HepG2 (cell line): ENCODE measurements at regions not wholly inside any gene's neighbourhood (a gene's known extent, or its start where the extent isn't known, plus 50 kb on each side); places are given as distances from the start of the nearest gene placed in this dataset.

Experiments used
- ATAC-seq: fragments of 200-7000 bp; cut with Tn5 transposase; 3 replicates; pipeline ENCODE4 v1.9.1; 2020; ENCODE audit warnings: mild to moderate bottlenecking, moderate library complexity
- BruUV-seq: library from RNA; stranded (reverse); fragments of 400-500 nt; replicated peaks from 2 replicates; lab custom pipeline; 2021; lab: Mats Ljungman, UMichigan
- CTCF ChIA-PET: fragments of 300-600 bp; formaldehyde crosslinking; extraction: SDS; loops from one replicate; lab custom pipeline; 2021; ENCODE audit warnings: low total read pairs, inconsistent platforms, low intra/inter-chr PET ratio; lab: Yijun Ruan, JAX
- POLR2A ChIA-PET: fragments of 350-600 bp; sonication (Branson Sonifier 250); formaldehyde crosslinking; loops from one replicate; lab custom pipeline; 2020; ENCODE audit warnings: antibody characterized with exemption, inconsistent platforms; lab: Yijun Ruan, JAX
- DNase-seq: peaks from one replicate; pipeline ENCODE4 v3.0.0-alpha.2; 2015; ENCODE audit warnings: low spot score
- FAIRE-seq: peaks from 3 replicates; lab custom pipeline; 2011; peaks lifted over from hg19 to GRCh38; lab: Jason Lieb, UNC
- H2AFZ ChIP-seq: one replicate; pipeline ENCODE4 v1.6.1; 2011; ENCODE audit warnings: low read length, inconsistent platforms
- H3K27ac ChIP-seq: fragments of 300-600 bp; 3 replicates; pipeline ENCODE4 v1.8.0; 2011; ENCODE audit warnings: mixed run types, mild to moderate bottlenecking, mixed read lengths, low read length, inconsistent platforms; ENCODE audit not compliant: insufficient read depth; ENCODE audit errors: extremely low read length
- H3K27me3 ChIP-seq, 2 experiments: fragments of 200-600 bp in 1 of 2; 2 replicates in 1 of 2; 3 replicates in 1 of 2; pipeline versions ENCODE4 v1.6.0 to v1.8.0; 2011; ENCODE audit warnings: low read length in 2 of 2, mild to moderate bottlenecking in 2 of 2, moderate library complexity in 2 of 2, inconsistent platforms in 1 of 2; ENCODE audit not compliant: insufficient read depth in 2 of 2, control insufficient read depth in 1 of 2
- H3K36me3 ChIP-seq, 2 experiments: fragments of 200-600 bp in 1 of 2; replicated peaks in 1 of 2; 2 replicates in 1 of 2; 3 replicates in 1 of 2; pipeline versions ENCODE4 v1.5.1 to v1.8.0; 2011; ENCODE audit warnings: low read length in 2 of 2, inconsistent platforms in 1 of 2; ENCODE audit not compliant: insufficient read depth in 2 of 2, control insufficient read depth in 1 of 2
- H3K4me1 ChIP-seq: 2 replicates; pipeline ENCODE4 v1.5.1; 2012; ENCODE audit warnings: low read length, inconsistent platforms; ENCODE audit not compliant: insufficient read depth
- H3K4me2 ChIP-seq: 2 replicates; pipeline ENCODE4 v1.6.0; 2011; ENCODE audit warnings: low read depth, low read length, inconsistent platforms
- H3K4me3 ChIP-seq, 3 experiments: fragments of 200-600 bp in 1 of 3; sonication (generic), shearing (Covaris generic) in 1 of 3; replicated peaks in 1 of 3; 2 replicates each; pipeline ENCODE4 v1.5.1; 2011 to 2016; ENCODE audit warnings: low read length in 3 of 3, inconsistent platforms in 2 of 3, low read depth in 2 of 3, mild to moderate bottlenecking in 2 of 3, control low read depth in 1 of 3, mixed read lengths in 1 of 3; ENCODE audit not compliant: insufficient read depth in 1 of 3
- H3K79me2 ChIP-seq: one replicate; pipeline ENCODE4 v1.6.1; 2011; ENCODE audit warnings: low read length, inconsistent platforms; ENCODE audit not compliant: insufficient read depth
- H3K9ac ChIP-seq: 2 replicates; pipeline ENCODE4 v1.6.0; 2011; ENCODE audit warnings: mild to moderate bottlenecking, low read depth, low read length, inconsistent platforms; ENCODE audit not compliant: insufficient read depth
- H3K9me3 ChIP-seq: 2 replicates; pipeline ENCODE4 v1.5.1; 2012; ENCODE audit warnings: mild to moderate bottlenecking, low read length
- H4K20me1 ChIP-seq: 2 replicates; pipeline ENCODE4 v1.6.0; 2011; ENCODE audit warnings: inconsistent platforms, mild to moderate bottlenecking, low read length, moderate library complexity; ENCODE audit not compliant: insufficient read depth
- ZBTB3 ChIP-seq: sonication (generic); formaldehyde crosslinking; IDR thresholded peaks from 2 replicates; pipeline ENCODE4 v1.4.0; 2020; ENCODE audit warnings: low read depth, mild to moderate bottlenecking, moderate library complexity, missing genetic modification reagents, borderline replicate concordance
- ZBTB7B ChIP-seq: sonication (generic); formaldehyde crosslinking; IDR thresholded peaks from 2 replicates; pipeline ENCODE4 v1.4.0; 2020; ENCODE audit warnings: missing genetic modification reagents
- ZFP1 ChIP-seq: IDR thresholded peaks from 2 replicates; pipeline ENCODE4 v1.6.1; 2016
- ZMYM2 ChIP-seq: sonication (generic); formaldehyde crosslinking; IDR thresholded peaks from 2 replicates; pipeline ENCODE4 v1.8.0; 2022; ENCODE audit warnings: mild to moderate bottlenecking, missing genetic modification reagents
- ZNF224 ChIP-seq: sonication (generic); formaldehyde crosslinking; IDR thresholded peaks from 2 replicates; pipeline ENCODE4 v1.5.0; 2020; ENCODE audit warnings: mild to moderate bottlenecking, missing genetic modification reagents
- ZNF709 ChIP-seq: sonication (generic); formaldehyde crosslinking; IDR thresholded peaks from 2 replicates; pipeline ENCODE4 v1.5.0; 2020; ENCODE audit warnings: mild to moderate bottlenecking, missing genetic modification reagents
- WGBS: methylation state at CpG from one replicate; pipeline ENCODE4 v1.1.6; 2017; ENCODE audit warnings: low lambda C conversion rate; 5-methylcytosine and 5-hydroxymethylcytosine counted together
- in situ Hi-C: cut with HindIII; loops from 2 replicates; pipeline ENCODE4 v1.10.0; 2017; ENCODE audit warnings: low pct_unique_long_range_greater_than_20kb; ENCODE audit not compliant: extremely low pct_ligation_motif_present
- intact Hi-C: fragments of 100-400 bp; cut with micrococcal nuclease; formaldehyde crosslinking; loops from one replicate; pipeline ENCODE4 v1.10.0; 2022; ENCODE audit not compliant: unreplicated experiment
- TF ChIP-seq, protein P1 (sequence below): sonication (generic); formaldehyde crosslinking; conservative IDR thresholded peaks from 2 replicates; pipeline ENCODE4 v1.8.1; 2023; ENCODE audit warnings: missing genetic modification reagents
- TF ChIP-seq, protein P2 (sequence below): sonication (generic); formaldehyde crosslinking; IDR thresholded peaks from 2 replicates; pipeline ENCODE4 v1.8.0; 2022; ENCODE audit warnings: mild to moderate bottlenecking, missing genetic modification reagents, moderate library complexity
- TF ChIP-seq, protein P3 (sequence below): sonication (generic); formaldehyde crosslinking; IDR thresholded peaks from 2 replicates; pipeline ENCODE4 v1.9.0; 2021; ENCODE audit warnings: missing genetic modification reagents, mild to moderate bottlenecking, borderline replicate concordance

DNA sequence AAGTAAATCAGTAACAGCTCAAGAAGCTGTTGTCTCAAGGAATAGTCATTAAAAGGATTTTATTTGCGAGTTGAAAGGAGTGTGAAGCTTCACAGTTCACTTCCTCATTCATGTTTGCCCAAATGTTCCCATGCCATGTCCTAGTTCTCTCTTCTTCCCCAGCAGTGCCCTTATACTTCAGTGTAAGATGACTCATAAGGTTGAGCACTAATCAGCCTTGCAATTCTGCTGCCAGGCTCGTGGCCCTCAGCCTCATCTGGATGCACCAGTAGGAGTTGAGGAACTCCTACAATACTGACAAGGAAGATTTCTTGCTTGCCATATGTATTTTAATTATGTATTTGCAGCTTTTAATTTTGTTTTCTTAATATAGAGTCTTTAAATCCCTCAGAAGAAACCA is 1980.4 kb downstream of the SUCLG1 start:
- H2AFZ ChIP-seq, result no peak overlapping the region
- TF ChIP-seq ZFP1 (CRISPR knock-in tag) (no peak), ZBTB3 (CRISPR knock-in tag) (no peak), ZBTB7B (CRISPR knock-in tag) (no peak), ZNF224 (CRISPR knock-in tag) (no peak), ZMYM2 (no peak), ZNF709 (no peak)
- TF ChIP-seq, protein P1, sequence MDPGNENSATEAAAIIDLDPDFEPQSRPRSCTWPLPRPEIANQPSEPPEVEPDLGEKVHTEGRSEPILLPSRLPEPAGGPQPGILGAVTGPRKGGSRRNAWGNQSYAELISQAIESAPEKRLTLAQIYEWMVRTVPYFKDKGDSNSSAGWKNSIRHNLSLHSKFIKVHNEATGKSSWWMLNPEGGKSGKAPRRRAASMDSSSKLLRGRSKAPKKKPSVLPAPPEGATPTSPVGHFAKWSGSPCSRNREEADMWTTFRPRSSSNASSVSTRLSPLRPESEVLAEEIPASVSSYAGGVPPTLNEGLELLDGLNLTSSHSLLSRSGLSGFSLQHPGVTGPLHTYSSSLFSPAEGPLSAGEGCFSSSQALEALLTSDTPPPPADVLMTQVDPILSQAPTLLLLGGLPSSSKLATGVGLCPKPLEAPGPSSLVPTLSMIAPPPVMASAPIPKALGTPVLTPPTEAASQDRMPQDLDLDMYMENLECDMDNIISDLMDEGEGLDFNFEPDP (CRISPR knock-in tag), result no peak
- TF ChIP-seq, protein P2, sequence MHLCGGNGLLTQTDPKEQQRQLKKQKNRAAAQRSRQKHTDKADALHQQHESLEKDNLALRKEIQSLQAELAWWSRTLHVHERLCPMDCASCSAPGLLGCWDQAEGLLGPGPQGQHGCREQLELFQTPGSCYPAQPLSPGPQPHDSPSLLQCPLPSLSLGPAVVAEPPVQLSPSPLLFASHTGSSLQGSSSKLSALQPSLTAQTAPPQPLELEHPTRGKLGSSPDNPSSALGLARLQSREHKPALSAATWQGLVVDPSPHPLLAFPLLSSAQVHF (CRISPR knock-in tag), result no peak
- TF ChIP-seq, protein P3, sequence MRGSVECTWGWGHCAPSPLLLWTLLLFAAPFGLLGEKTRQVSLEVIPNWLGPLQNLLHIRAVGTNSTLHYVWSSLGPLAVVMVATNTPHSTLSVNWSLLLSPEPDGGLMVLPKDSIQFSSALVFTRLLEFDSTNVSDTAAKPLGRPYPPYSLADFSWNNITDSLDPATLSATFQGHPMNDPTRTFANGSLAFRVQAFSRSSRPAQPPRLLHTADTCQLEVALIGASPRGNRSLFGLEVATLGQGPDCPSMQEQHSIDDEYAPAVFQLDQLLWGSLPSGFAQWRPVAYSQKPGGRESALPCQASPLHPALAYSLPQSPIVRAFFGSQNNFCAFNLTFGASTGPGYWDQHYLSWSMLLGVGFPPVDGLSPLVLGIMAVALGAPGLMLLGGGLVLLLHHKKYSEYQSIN (CRISPR knock-in tag), result no peak
- in situ Hi-C loops (no loop called here), intact Hi-C loops (no loop called here)
- FAIRE-seq (no peak), DNase-seq (no peak), ATAC-seq (no peak)
- POLR2A ChIA-PET, result no interaction called here
- H3K9me3 ChIP-seq, result peaks cover 4% of the 10 kb centered on the region
- H3K36me3 ChIP-seq, result no peaks in the 10 kb centered on the region
- H3K9ac ChIP-seq, result no peak overlapping the region
- no peaks in the 10 kb centered on the region for H3K4me1 ChIP-seq
- CTCF ChIA-PET, result no interaction called here
- H3K79me2 ChIP-seq, result no peaks in the 10 kb centered on the region
- no TSS peak for BruUV-seq
- H3K4me2 ChIP-seq, result no peak overlapping the region
- H3K27me3 ChIP-seq, result no peaks in the 10 kb centered on the region
- H4K20me1 ChIP-seq, result no peaks in the 10 kb centered on the region
- WGBS, result 0% methylated on average over 2 of the region's 2 CpGs
- no peak overlapping the region for H3K4me3 ChIP-seq
- no peak overlapping the region for H3K27ac ChIP-seq
